SKM-1 (cell line): ENCODE measurements at regions not wholly inside any gene's neighbourhood (a gene's known extent, or its start where the extent isn't known, plus 50 kb on each side); places are given as distances from the start of the nearest gene placed in this dataset.

Experiments
- DNase-seq: peaks from one replicate; lab custom pipeline; 2025; ENCODE audit not compliant: unreplicated experiment; lab: John Stamatoyannopoulos, UW

DNA sequence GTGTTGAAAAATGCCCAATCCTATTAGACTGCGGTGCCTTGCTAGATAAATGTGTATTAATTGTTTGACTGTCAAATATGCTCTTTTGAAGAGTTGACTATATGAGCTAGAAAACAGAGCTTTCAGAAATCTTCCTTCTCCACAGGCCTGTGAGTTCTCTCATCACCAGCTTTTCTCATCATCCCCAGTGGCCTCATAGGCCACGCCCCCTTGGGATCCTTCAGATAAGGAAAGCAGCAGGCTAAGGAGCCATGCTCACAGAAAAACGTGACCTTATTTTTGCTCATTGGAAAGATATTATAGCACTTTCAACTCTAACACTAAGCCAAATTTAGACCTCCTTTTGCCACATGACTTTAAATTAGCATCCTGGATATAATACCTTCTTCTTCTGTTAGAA, 514.4 kb upstream of the ARRDC4 start:
- DNase-seq = no peak

DNA sequence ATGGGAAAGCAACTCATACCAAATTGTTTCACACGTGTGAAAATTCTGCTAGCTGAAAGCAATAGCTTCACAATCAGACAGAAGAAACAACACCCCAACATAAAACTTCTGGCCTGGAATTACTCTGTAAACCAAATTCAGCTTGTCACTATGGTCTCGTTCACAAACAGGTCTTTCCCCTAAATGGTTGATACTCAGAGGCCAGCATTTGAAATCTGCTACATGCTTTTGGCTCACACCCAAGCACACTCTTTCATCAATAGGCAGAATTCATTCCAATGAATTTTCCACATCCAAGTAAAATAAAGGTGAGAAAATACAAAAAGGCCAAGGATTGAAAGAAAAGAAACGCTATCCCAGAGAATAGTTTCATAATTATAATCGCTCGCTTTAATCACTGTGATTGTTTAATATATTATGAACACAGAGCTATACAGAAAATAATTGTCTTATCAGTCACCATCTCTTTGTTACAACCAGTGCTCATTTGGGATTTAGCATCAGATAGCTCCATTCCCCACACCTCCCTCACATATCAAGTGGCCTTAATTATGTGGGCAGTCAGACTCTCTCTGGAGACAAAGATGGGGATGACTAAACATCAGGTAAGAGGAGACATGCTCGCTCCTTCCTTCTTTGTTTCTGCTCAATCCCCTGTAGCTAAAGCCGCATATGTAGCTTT, 503.8 kb upstream of the ARRDC4 start:
- no peak for DNase-seq

DNA sequence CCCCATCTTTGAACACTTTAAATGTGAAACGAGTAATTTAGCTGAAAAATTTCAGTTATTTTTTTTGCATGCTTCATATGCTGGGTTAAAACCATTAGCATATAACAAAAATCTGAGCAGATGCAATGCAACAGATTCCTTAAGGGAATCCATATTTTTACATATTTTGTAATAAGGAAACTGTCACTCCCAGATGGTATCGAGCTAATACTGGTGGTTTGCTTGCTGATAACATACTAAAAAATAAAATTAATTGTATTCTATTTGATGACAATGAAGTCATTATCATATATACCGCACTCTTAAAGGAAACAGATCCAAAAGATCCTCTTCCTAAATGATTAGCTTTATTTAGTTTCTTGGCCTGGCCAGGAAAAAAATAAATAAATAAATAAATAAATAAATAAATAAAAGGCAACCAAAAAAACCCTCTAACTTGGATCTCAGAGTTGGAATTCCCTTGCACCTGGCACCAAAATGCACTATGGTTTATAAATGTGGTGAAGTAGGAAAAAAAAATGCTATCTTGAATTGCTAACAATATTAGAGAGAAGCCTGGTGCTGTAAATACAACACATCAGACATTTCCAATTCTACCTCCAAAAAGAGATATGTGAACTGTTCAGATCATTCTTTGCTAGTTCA, 503.2 kb upstream of the ARRDC4 start:
- no peak for DNase-seq

DNA sequence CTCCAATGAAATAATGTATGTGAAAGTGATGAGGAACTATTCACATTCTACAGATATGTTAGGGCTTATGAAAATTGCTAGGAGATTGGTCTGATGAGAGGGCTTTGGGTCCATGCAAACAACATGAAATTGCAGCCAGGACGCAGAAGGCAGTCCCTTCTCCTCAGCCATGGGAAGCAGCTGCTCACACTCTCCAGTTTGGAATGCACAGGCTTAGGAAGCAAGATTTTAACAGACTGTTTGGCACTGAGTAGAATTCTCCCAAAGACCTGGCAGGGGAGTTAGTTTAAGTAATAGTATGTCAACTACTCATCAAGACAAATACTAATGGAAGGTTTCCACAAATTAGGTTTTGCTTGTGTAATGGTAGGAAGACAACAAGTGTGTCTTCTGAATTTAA, 500.7 kb upstream of the ARRDC4 start:
- DNase-seq = no peak

DNA sequence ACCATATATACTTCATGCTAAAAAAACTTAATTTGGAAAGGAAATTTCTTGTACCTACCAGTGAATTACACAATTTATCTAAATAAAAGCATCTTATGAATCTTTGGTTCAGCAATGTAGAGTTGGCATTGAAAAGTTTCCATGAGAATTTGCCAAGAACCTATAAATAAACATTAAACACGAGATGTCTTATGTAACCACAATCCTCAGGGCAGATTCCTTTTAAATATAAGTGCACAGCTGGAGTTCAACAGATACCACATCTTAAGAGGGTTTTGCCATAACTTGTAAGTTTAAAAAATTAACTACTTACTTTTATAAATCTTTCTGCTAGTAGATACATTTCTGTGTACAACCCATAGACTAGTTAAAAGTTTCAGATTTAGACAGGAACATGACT, 499.3 kb upstream of the ARRDC4 start:
- DNase-seq = no peak

DNA sequence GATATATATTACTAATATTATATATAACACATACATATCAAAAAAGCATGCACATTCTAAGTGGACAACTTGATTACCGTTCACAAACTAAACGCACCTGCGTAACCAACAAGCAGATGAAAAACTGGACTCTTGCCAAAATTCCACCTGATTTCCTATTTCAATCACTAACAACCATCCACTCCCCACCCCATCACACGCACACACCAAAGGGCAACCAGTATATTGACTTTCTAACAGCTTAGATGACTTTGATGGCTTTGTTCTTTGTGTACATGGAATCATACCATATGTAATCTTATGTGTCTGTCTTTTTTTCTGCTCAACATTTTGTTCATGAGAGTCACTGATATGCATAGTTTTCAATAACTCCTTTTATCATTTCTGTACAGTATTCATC, 496.8 kb upstream of the ARRDC4 start:
- no peak for DNase-seq

DNA sequence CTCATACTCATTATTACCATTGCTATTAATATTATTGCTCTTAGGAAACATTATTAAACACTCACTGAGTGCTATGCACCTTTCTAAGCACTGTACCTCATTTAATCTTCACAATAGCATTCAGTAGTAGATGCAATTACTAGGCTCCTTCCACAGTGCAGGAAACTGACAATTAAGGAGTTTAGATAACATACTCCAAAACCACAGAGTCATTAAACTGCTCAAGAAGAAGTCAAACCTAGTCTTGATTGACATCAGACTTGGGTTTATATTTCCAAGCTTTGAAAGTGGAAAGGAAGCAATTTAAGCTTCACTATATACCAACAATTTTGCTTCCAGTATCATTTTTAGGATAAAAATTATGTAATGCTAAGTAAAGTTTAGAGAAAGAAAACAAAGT, 490.1 kb upstream of the ARRDC4 start:
- no peak for DNase-seq

DNA sequence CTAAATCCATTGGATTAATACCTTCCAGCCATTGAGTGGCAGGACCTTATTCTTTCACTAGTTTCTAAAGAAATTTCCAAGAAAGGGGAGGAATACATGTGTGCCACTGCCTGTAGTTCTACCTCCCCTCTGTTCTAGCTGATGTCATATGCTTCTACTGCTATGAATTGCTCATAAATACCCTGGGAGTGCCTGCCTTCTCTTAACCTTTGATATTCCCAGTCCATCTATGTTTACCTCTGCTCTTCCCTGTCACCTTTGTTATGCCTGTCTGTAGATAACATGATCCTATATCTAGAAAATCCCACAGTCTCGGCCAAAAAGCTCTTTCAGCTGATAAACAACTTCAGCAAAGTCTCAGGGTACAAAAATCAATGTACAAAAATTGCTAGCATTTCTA, 486.9 kb upstream of the ARRDC4 start:
- no peak for DNase-seq

DNA sequence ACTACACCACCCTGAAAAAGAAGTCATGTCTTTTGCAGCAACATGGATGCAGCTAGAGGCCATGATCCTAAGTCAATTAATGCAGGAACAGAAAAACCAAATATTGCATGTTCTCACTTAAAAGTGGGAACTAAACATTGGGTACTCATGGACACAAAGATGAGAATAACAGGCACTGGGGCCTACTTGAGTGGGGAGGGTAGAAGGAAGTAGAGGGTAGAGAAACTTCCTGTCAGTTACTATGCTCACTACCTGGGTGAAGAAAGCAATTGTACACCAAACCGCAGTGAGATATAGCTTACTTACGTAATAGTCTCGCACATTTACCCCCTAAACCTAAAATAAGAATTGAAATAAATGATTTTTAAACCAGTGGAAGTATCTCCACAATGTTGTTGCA, 480.5 kb upstream of the ARRDC4 start:
- DNase-seq = peak; percentile 81

DNA sequence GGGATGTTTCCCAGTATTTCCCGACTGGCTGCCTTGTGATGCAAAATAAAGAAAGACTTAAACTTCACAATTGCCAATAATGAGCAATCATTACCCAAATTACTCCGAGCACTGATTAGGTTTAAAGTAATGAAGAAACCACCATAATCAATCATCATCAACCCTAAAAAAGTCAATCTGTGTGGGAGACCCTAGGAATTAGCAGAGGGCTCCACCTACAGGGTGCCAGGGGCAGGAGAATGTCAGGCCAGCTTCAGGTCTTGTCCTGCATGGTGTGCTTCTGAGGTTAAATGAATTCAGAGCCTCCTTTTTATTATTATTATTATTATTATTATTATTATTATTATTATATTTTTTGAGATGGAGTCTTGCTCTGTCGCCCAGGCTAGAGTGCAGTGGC, 478.0 kb upstream of the ARRDC4 start:
- no peak for DNase-seq

DNA sequence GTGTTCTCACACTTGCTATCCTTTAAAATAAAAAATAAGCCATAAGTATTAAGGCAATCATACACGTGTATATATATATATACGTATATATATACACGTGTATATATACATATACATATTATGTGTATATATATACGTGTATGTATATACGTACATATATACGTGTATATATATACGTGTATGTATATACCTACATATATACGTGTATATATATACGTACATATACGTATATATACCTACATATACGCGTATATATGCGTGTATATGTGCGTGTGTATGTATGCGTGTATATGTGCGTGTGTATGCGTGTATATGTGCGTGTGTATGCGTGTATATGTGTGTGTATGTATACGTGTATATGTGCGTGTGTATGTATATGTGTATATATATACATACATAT, 477.3 kb upstream of the ARRDC4 start:
- no peak for DNase-seq

DNA sequence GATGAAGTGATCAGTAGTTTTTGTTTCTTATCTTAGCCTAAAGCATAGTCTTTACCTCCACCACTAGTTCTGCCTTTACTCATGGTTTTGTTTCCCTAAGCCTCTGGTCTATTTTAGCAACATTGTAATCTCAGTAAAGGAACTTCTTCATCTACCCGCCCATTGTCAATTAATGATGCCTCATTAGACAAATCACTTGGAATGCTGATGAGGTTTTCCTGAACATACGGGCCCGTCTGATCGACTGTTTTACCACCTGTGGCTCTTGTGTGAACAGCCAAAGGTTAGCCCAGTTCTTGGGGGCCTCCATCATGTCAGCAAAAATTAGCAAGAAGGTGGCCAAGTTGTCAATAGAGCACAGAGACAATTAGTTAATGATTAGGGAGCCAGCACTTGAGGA, 470.1 kb upstream of the ARRDC4 start:
- no peak for DNase-seq

DNA sequence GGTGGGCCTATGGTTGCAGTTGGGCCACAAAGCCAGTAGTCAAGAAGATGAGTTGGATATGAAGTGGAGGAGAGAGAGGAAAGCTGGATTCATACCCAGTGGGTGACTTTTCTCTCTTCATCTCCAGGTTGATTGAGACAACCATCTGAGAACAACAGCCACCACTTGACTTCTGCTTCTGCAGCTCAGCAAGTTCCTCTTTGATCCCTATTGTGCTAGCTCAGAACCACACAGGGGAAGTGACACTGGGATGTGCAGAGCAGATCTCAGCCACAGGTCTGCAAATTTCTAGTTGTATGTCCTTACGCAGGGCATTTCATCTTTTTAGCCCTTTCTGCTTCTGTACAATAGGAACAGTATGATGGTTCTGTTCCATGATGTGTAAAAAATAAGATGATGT, 459.2 kb upstream of the ARRDC4 start:
- peak; percentile 96 for DNase-seq

DNA sequence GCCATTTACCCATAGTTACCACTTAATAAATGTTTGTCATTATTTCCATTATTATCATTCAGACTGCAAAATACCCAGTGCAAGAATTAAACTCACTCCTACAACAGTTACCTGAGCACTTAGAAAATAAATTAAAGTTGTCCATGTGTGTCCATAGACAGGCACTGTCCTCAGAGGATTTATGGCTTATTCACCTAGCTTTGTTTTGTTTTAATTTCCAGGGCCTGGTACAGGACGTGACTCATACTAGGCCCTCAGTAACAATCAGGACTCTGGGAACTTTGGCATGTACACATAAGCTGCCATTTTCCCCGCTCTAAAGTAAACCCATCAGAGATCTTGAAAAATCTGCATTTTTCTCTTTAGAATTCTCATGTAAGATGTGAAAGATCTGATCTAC, 458.5 kb upstream of the ARRDC4 start:
- no peak for DNase-seq

DNA sequence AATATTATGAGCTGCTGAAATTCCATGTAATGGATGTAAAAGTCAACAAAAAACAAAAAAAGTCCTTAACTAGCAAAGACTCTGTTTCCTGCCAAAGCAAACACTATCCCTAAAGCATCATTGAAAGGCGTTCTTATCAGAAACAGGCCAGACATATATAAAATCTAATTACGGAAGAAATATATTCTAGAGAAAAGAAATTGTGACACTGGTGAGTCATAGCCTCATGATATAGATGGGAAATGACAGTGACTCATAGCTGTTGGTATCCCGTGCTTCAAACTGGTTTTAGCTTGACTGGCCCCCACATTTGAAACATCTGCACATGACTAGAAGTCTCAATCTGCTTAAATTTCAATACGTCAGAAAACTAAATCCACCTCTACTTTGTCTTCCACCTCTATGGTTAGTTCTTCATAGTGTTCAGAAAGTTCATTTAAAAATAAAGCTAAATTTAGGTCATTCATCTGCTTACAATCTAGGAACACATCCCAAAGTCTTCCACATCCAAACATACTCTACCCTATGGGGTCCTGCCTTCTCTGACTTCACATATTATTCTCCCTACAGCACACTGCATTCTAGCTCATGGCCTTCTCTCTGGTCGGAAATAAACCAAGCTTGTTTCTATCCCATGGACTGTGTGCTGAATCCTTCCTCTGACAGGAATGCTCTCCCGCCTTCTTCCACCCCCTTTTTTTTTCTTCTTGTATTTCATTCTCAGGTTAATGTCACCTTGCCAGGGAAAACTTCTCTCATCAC, 456.3 kb upstream of the ARRDC4 start:
- DNase-seq = no peak

DNA sequence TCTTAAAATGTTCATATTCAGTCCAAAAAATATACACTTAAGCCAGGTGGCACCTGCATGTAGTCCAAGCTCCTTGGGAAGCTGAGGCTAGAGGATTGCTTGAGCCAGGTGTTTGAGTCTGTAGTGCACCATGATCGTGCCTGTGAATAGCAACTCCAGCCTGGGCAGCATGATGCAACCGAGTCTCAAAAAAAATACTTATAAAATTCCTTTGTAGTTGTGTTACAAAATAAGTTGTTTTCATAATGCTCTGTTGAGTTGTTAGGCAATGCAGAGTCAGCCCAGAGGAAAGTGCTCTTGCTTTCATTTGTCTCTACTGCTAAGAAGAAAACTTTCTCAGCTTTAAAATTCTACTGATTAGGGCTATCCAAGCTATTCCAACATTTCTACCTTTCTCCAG, 442.8 kb upstream of the ARRDC4 start:
- no peak for DNase-seq

DNA sequence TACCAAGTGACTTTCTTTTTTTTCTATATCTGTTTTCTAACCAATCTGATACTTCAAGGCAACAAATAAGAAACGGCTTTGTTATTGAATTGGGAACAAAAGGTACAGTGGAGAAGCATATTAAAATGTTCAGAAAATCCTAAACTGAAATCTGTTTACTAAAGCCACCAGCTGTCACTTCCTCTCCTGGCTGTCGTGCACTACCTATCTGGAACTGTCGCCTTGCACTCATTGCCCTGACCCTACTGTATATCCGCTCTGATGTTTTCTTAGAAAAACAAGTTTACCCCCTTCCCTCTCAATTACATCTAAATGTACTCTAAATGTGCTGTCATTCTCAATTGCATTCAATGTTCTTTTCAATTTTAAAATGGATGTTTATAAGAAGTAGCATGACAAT, 439.8 kb upstream of the ARRDC4 start:
- DNase-seq = no peak

DNA sequence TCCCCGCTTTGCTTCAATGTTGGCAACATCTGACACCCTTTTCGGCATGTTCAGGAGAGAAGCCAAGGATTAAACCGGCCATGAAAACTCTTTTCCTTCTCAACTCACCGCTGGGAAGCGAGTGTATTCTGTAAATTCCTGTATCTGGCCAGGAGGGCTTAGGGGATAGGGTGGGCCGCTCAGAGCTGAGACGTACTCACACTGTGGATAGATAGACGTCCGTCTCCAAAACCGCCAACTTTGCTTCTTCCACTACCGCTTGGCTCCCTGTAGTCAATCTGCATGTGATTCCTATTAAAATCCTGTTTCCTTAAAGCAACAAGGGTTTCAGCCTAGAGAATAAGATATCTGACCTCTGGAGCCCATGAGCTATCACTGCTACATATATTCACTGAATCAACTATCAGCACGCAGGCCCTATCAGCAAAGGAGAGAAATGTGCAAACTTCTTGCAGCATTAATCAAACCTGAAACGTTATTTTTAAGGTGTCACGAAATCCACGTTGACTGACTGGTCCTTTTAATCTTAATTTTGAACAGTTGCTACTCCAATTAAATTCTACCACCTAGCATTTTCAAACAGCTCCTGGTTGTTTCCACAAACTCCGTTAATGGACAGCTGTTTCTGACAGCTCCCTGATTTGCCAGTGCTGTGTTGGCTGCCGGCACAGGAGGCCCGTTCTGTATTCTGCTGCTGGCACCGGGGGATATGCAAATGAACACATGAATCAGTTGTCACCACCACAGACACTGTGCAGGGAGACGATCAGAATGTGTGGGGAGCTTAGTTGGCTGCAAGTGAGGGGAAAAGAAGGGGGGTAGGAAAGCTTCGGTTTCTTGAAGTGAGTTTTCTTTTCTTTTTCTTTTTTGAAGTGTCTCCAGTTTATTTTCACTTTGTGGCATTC, 438.9 kb upstream of the ARRDC4 start:
- no peak for DNase-seq

DNA sequence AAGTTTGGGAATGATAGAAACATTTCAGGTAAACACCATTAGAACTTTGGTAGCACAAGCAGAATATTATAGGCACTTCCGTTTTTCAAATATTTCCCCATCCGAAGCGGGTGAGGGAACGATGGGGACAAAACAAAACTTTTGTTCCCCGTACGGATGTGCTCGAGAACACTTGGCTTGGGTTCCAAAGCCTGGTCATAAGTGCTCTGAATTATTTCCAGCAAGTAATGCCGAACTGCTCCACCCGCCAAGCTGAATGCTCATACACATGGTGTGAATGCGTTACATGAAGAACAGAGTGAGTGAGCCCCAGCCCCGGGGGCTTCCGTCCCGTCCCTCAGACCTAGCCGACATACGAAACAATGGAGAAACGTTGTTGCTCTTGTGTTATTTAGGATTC, 438.2 kb upstream of the ARRDC4 start:
- no peak for DNase-seq

DNA sequence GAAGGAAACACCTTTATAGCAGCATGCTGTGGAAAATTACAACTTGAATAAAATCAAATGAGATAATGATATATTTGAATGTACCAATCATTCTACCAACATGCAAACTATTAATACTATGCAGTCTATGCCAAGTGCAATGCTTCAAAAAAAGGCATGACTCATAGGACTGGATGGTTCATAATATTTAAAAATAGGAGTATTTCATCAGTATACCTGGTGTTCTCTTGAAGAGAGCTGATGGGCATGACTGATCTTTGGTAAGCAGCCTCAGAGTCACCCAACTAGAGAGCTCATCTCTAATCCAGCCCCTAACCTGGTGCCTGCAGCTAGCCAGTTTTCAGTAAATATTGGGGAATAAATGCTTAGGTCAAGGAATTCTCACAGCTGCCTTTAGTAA, 434.7 kb upstream of the ARRDC4 start:
- DNase-seq = no peak

DNA sequence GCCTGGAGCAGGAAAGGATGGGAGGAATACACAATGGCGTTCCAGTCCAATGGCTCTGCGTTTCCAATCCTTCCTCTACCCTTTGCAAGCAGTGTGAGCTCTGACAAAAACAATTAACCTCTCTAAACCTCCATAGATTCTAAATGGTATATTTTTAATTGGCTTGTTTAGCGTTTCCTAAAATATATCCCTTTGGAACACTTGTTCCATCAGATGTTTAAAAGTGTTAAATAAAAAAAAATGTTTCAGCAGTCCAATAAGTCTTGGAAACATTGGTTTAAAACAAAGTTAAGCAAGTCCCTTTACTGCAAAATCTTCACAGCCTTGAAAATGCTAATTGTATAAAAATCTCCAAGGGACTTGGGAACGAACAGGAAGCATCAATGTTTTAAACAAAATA, 432.3 kb upstream of the ARRDC4 start:
- no peak for DNase-seq
